DOHH2 (cell line): ENCODE measurements at regions not wholly inside any gene's neighbourhood (a gene's known extent, or its start where the extent isn't known, plus 50 kb on each side); places are given as distances from the start of the nearest gene placed in this dataset.

ENCODE experiments used
- EZH2phosphoT487 ChIP-seq: fragments of 200-600 bp; sonication (generic); IDR thresholded peaks from 2 replicates; pipeline ENCODE4 v1.6.1; 2017; ENCODE audit warnings: borderline replicate concordance, mild to moderate bottlenecking, antibody characterized with exemption, low read length, moderate library complexity, mixed read lengths
- TF ChIP-seq, protein P1 (sequence below): fragments of 200-600 bp; sonication (generic); IDR thresholded peaks from one replicate; pipeline ENCODE4 v1.5.1; 2014; ENCODE audit warnings: antibody characterized with exemption, mild to moderate bottlenecking, low read depth, low read length; ENCODE audit not compliant: poor library complexity, severe bottlenecking

DNA sequence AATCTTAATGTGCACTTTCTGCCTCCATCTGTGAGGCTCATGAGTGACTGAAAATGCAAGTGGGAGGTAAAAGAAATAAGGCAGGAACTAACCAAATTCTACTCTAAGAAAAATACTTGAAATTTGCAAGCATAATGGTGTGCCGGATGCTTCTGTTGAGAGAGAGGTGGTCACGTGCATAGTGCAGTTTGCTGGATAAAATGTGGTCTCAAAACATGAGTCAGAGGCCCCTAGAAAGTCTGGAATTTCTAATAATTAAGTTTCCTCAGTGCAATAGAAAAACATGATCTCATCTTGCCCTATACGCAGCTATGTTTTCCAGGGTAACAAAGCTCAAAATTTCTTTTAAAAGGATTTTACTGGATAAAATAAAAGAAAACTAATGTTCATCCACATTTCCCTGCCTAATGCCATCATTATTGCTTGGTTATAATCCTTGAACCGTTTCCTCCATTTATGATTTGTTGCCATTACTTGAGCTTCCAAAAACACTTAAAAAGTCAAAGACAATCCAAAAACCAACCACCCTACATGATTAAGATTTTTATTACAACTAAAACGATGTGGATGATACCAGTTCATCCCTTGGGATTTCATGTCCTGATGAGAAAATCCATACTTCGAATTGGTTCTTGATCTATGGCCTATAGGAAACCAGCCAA, 351.7 kb upstream of the ARID1B start:
- TF ChIP-seq, protein P1, sequence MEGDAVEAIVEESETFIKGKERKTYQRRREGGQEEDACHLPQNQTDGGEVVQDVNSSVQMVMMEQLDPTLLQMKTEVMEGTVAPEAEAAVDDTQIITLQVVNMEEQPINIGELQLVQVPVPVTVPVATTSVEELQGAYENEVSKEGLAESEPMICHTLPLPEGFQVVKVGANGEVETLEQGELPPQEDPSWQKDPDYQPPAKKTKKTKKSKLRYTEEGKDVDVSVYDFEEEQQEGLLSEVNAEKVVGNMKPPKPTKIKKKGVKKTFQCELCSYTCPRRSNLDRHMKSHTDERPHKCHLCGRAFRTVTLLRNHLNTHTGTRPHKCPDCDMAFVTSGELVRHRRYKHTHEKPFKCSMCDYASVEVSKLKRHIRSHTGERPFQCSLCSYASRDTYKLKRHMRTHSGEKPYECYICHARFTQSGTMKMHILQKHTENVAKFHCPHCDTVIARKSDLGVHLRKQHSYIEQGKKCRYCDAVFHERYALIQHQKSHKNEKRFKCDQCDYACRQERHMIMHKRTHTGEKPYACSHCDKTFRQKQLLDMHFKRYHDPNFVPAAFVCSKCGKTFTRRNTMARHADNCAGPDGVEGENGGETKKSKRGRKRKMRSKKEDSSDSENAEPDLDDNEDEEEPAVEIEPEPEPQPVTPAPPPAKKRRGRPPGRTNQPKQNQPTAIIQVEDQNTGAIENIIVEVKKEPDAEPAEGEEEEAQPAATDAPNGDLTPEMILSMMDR, result no peak
- no peak for TF ChIP-seq EZH2phosphoT487
